ENCODE measurements at regions not wholly inside any gene's neighbourhood (a gene's known extent, or its start where the extent isn't known, plus 50 kb on each side); places are given as distances from the start of the nearest gene placed in this dataset.

- TF ChIP-seq POLR2AphosphoS5 (IDR thresholded peaks at IDR 0.05; ENCODE audit: low read length) (no peak), ELK1 (IDR thresholded peaks at IDR 0.05; ENCODE audit: low read depth, low read length) (no peak), CUX1 (IDR thresholded peaks at IDR 0.05; ENCODE audit: insufficient replicate concordance, low read depth, low read length) (no peak), FOS (IDR thresholded peaks at IDR 0.05; ENCODE audit: borderline replicate concordance, extremely low read depth, insufficient read length) (no peak), CTCF (IDR thresholded peaks at IDR 0.05 in 2 of 3, conservative IDR thresholded peaks at IDR 0.05 in 1 of 3; ENCODE audit: control insufficient read depth in 2 of 3, extremely low read depth in 1 of 3, insufficient read depth in 1 of 3, low read depth in 3 of 3, low read length in 3 of 3) (no peak), POLR2A (IDR thresholded peaks at IDR 0.05; ENCODE audit: low read depth, low read length) (no peak), SIX5 (IDR thresholded peaks at IDR 0.05; ENCODE audit: low read depth, low read length, severe bottlenecking) (no peak), BCL3 (IDR thresholded peaks at IDR 0.05; ENCODE audit: borderline replicate concordance, insufficient read depth, low read depth, low read length, poor library complexity, severe bottlenecking) (no peak), E4F1 (IDR thresholded peaks at IDR 0.05; ENCODE audit: borderline replicate concordance, partially characterized antibody) (no peak), MAX (IDR thresholded peaks at IDR 0.05; ENCODE audit: low read depth, low read length) (no peak), YY1 (IDR thresholded peaks at IDR 0.05; ENCODE audit: low read depth, low read length) (no peak), CEBPB (IDR thresholded peaks at IDR 0.05; ENCODE audit: borderline replicate concordance in 1 of 2, low read depth in 2 of 2, low read length in 2 of 2) (no peak)
Measured at GRCh38 chr6:67538032-67538431, 1097.0 kb upstream of the ADGRB3 start.
